Subcutaneous abdominal adipose tissue (tissue), 5 donors: ENCODE measurements at regions not wholly inside any gene's neighbourhood (a gene's known extent, or its start where the extent isn't known, plus 50 kb on each side); places are given as distances from the start of the nearest gene placed in this dataset.

Source experiments
- H3K27ac ChIP-seq: one replicate; pipeline ENCODE4 v1.7.0; 2013; ENCODE audit warnings: low read depth, mild to moderate bottlenecking, inconsistent platforms, low read length, moderate library complexity
- H3K27me3 ChIP-seq, 5 donors: one replicate each; pipeline ENCODE4 v1.7.0; 2013; ENCODE audit warnings: low read length in 5 of 5, inconsistent platforms in 1 of 5; ENCODE audit not compliant: control insufficient read depth in 5 of 5, insufficient read depth in 4 of 5
- H3K36me3 ChIP-seq, 5 donors: one replicate each; pipeline ENCODE4 v1.7.0; 2013; ENCODE audit warnings: low read length in 5 of 5; ENCODE audit not compliant: control insufficient read depth in 5 of 5, insufficient read depth in 5 of 5
- H3K4me1 ChIP-seq, 5 donors: one replicate each; pipeline ENCODE4 v1.7.0; 2013; ENCODE audit warnings: low read length in 5 of 5, mild to moderate bottlenecking in 3 of 5, moderate library complexity in 1 of 5; ENCODE audit not compliant: control insufficient read depth in 5 of 5, insufficient read depth in 5 of 5
- H3K4me3 ChIP-seq, 5 donors: one replicate each; pipeline ENCODE4 v1.7.0; 2013; ENCODE audit warnings: low read length in 5 of 5, low read depth in 1 of 5
- H3K9ac ChIP-seq, 5 donors: one replicate each; pipeline ENCODE4 v1.7.0; 2013; ENCODE audit warnings: low read length in 5 of 5, mild to moderate bottlenecking in 4 of 5, moderate library complexity in 3 of 5
- H3K9me3 ChIP-seq, 5 donors: one replicate each; pipeline ENCODE4 v1.7.0; 2013; ENCODE audit warnings: low read length in 5 of 5; ENCODE audit not compliant: control insufficient read depth in 5 of 5
- donor health status: healthy.
- donor health status: healthy.
- donor health status: healthy.
- donor health status: healthy.
- donor health status: healthy.

GRCh38 chr6:95841560-95841959, 174.2 kb upstream of the FUT9 start:
- Histone ChIP-seq H3K9ac (no peak overlapping the region), H3K27ac (no peak overlapping the region), H3K4me3 (no peak overlapping the region), H3K9me3 (no peaks in the 10 kb centered on the region), H3K36me3 (no peaks in the 10 kb centered on the region), H3K4me1 (no peaks in the 10 kb centered on the region), H3K27me3 (peaks cover 0 to under 1% (median 0%) of the 10 kb centered on the region in 5 donors)

GRCh38 chr6:95846652-95847051, 169.1 kb upstream of the FUT9 start:
- peaks cover 0 to 2% (median 0%) of the 10 kb centered on the region in 5 donors for H3K27me3 ChIP-seq
- H3K27ac ChIP-seq = no peak overlapping the region
- H3K9me3 ChIP-seq = no peaks in the 10 kb centered on the region
- H3K9ac ChIP-seq = no peak overlapping the region
- no peak overlapping the region for H3K4me3 ChIP-seq
- H3K4me1 ChIP-seq = no peaks in the 10 kb centered on the region
- no peaks in the 10 kb centered on the region for H3K36me3 ChIP-seq

- no peaks in the 10 kb centered on the region for H3K4me1 ChIP-seq
- H3K9me3 ChIP-seq = no peaks in the 10 kb centered on the region
- H3K9ac ChIP-seq = no peak overlapping the region
- H3K36me3 ChIP-seq = no peaks in the 10 kb centered on the region
- no peak overlapping the region for H3K4me3 ChIP-seq
- H3K27me3 ChIP-seq = peaks cover 0 to 2% (median 0%) of the 10 kb centered on the region in 5 donors
- no peak overlapping the region for H3K27ac ChIP-seq
These were observed 168.7 kb upstream of the FUT9 start for GRCh38 chr6:95847061-95847460.

DNA sequence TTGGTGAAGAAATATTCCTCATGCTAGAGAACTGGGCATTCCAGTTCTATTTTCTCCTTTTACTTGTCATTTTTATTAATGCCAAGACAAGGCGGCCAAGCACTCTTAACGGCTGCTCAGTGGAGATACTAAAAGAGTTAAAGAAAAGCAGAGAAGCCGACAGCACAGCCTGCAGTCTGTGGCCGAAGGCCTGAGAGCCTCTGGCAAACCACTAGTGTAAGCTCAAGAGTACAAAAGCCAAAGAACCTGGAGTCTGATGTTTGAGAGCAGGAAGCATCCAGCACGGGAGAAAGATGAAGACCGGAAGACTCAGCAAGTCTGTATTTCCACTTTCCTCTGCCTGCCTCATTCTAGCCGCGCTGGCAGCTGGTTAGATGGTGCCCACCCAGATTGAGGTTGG, 167.1 kb upstream of the FUT9 start:
- no peaks in the 10 kb centered on the region for H3K36me3 ChIP-seq
- no peak overlapping the region for H3K9ac ChIP-seq
- no peaks in the 10 kb centered on the region for H3K9me3 ChIP-seq
- peaks cover 0 to 2% (median 0%) of the 10 kb centered on the region in 5 donors for H3K27me3 ChIP-seq
- no peak overlapping the region for H3K27ac ChIP-seq
- H3K4me1 ChIP-seq = no peaks in the 10 kb centered on the region
- no peak overlapping the region for H3K4me3 ChIP-seq

DNA sequence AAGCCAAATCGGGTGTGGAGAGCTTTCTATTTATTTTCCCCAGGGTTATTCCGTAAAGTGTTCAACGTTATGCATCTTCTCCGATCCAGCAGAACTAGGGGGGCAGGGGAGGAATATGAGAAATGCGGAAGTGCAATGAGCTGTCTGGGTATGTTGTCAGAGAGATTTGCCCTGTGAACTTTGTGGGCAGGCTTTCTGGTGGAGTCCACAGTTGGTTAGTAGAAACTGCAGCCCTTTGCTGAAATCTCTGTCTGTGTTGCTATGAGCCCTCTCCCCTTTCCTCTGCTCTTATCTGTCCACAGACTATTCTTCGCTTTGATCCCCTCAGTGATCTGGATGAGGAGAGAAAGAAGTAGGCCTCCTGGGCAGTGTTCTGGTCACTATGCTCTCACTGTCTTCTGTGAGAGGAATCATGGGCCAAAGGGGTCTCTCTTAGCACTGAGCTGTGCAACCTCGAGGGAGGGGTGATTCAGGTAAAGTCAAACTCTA, 158.9 kb upstream of the FUT9 start:
- peaks cover 0 to 9% (median 8%) of the 10 kb centered on the region in 5 donors for H3K9me3 ChIP-seq
- no peaks in the 10 kb centered on the region for H3K27me3 ChIP-seq
- no peaks in the 10 kb centered on the region for H3K4me1 ChIP-seq
- no peak overlapping the region for H3K4me3 ChIP-seq
- H3K36me3 ChIP-seq = no peaks in the 10 kb centered on the region
- no peak overlapping the region for H3K9ac ChIP-seq
- no peak overlapping the region for H3K27ac ChIP-seq

GRCh38 chr6:95865857-95866256, 149.9 kb upstream of the FUT9 start:
- Histone ChIP-seq H3K27me3 (no peaks in the 10 kb centered on the region), H3K4me3 (no peak overlapping the region), H3K36me3 (no peaks in the 10 kb centered on the region), H3K27ac (no peak overlapping the region), H3K9ac (no peak overlapping the region), H3K9me3 (no peaks in the 10 kb centered on the region), H3K4me1 (no peaks in the 10 kb centered on the region)

DNA sequence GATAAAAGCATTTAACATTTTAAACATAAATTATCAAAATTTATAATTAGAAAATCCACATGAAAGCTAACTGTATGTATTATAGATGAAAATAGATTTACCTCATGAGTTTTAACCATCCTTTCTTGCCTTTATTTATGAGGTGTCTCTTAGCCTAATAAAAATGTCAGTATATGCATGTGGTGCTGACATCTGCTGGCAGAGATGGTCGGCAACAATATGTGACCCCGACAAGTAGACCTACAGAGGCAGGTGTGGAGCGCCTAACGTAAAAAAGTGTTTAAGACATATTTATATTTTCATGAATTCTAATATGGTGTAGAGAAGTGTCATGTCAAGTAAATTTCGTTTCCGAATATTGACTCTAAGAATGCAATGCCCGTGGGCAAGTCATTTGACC, 149.0 kb upstream of the FUT9 start:
- Histone ChIP-seq H3K9me3 (no peaks in the 10 kb centered on the region), H3K36me3 (no peaks in the 10 kb centered on the region), H3K27ac (no peak overlapping the region), H3K27me3 (no peaks in the 10 kb centered on the region), H3K9ac (no peak overlapping the region), H3K4me1 (no peaks in the 10 kb centered on the region), H3K4me3 (no peak overlapping the region)

DNA sequence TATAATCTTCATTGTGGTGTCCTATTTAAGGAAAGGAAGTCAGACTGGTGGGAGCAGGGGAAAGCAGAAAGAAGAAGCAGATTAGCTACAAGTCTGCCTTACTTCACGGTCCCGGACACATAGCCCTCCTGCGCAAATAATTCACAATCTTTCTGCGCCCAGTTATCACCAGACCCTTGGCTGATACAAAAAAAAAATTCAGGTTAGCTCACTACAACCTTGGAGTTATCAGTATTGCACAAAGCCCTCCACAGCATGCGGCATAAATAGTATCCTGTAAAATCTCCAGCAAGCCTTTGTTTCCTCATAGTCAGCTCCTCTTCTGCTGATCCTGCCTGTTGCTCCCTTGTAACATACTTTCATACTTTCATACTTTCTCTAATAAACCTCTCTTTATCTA, 148.6 kb upstream of the FUT9 start:
- H3K4me3 ChIP-seq = no peak overlapping the region
- no peak overlapping the region for H3K9ac ChIP-seq
- no peaks in the 10 kb centered on the region for H3K9me3 ChIP-seq
- no peaks in the 10 kb centered on the region for H3K27me3 ChIP-seq
- H3K27ac ChIP-seq = no peak overlapping the region
- H3K4me1 ChIP-seq = no peaks in the 10 kb centered on the region
- no peaks in the 10 kb centered on the region for H3K36me3 ChIP-seq

GRCh38 chr6:95877480-95877879, 138.3 kb upstream of the FUT9 start:
- Histone ChIP-seq H3K4me3 (no peak overlapping the region), H3K36me3 (no peaks in the 10 kb centered on the region), H3K4me1 (no peaks in the 10 kb centered on the region), H3K9ac (no peak overlapping the region), H3K27me3 (no peaks in the 10 kb centered on the region), H3K9me3 (peaks cover 0 to under 1% (median 0%) of the 10 kb centered on the region in 5 donors), H3K27ac (no peak overlapping the region)

DNA sequence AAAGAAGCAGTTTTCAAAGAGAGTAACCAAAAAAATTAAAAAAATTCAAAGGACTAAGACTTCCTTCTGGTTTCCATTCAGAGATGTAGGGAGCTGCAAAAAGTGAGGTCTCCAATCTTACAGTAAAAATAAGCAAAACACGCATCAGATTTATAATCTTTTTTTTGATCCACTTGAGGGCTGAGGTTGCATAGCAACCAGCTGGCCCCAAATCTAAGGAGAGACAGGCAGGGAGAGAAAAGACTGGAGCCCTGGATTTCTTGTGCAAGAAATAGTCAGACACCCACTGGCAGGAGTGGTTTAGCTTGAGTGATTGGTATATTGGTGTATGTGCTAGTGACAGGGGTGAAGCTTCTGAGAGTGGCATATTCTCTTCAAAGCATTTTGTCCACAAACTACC, 135.9 kb upstream of the FUT9 start:
- Histone ChIP-seq H3K4me3 (no peak overlapping the region), H3K9me3 (no peaks in the 10 kb centered on the region), H3K27me3 (no peaks in the 10 kb centered on the region), H3K9ac (no peak overlapping the region), H3K36me3 (no peaks in the 10 kb centered on the region), H3K27ac (no peak overlapping the region), H3K4me1 (no peaks in the 10 kb centered on the region)

DNA sequence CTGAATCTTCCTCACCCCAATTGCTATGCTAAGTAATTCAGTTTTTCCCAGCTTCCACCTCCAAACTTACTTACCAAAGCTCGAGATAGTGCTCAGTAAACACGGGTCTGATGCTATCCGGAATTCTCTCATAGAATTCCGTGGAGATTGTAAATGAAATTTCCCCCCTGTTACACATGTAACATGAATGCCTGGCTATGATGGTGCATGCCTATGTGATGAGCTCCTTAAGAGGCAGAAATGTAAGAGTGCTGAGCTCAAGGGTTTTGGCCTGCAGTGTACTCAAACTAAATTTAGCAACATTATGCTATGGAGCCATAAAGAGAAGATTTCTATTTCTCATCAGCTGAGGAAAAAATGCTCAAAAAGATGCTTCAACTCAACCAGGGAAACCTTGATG, 133.4 kb upstream of the FUT9 start:
- Histone ChIP-seq H3K9me3 (no peaks in the 10 kb centered on the region), H3K27me3 (no peaks in the 10 kb centered on the region), H3K36me3 (no peaks in the 10 kb centered on the region), H3K27ac (no peak overlapping the region), H3K4me1 (no peaks in the 10 kb centered on the region), H3K9ac (no peak overlapping the region), H3K4me3 (no peak overlapping the region)
